SK-N-SH (cell line): ENCODE measurements at regions not wholly inside any gene's neighbourhood (a gene's known extent, or its start where the extent isn't known, plus 50 kb on each side); places are given as distances from the start of the nearest gene placed in this dataset.

Experiments used
- CTCF ChIA-PET: fragments of 300-600, 350-600 bp; formaldehyde crosslinking; extraction: SDS; loops from one replicate; lab custom pipeline; 2021; lab: Yijun Ruan, JAX
- POLR2A ChIA-PET: fragments of 350-600 bp; sonication (Branson Sonifier 250); formaldehyde crosslinking; extraction: SDS; loops from one replicate; lab custom pipeline; 2020; ENCODE audit warnings: antibody characterized with exemption, inconsistent platforms; lab: Yijun Ruan, JAX
- DNase-seq: peaks from one replicate; pipeline ENCODE4 v3.0.0; 2012
- H2AFZ ChIP-seq: fragments of 200-600 bp; sonication (generic); 2 replicates; pipeline ENCODE4 v1.8.1; 2016; ENCODE audit warnings: antibody characterized with exemption, mild to moderate bottlenecking, low read depth
- H3F3A ChIP-seq: fragments of 200-600 bp; sonication (generic); replicated peaks from 2 replicates; pipeline ENCODE3; 2016; ENCODE audit warnings: antibody characterized with exemption, mild to moderate bottlenecking; ENCODE audit not compliant: insufficient read depth
- H3K27ac ChIP-seq, 2 experiments: fragments of 200-500 bp in 1 of 2; fragments of 200-600 bp in 1 of 2; sonication (Bioruptor generic) in 1 of 2; sonication (generic), shearing (Covaris generic) in 1 of 2; 2 replicates each; pipeline versions ENCODE4 v1.5.1 to v1.6.1; 2014 to 2016; ENCODE audit warnings: low read depth in 2 of 2, inconsistent platforms in 1 of 2, low read length in 1 of 2, mild to moderate bottlenecking in 1 of 2, mixed read lengths in 1 of 2
- H3K27me3 ChIP-seq: fragments of 200-600 bp; sonication (generic), shearing (Covaris generic); 2 replicates; pipeline ENCODE4 v1.6.1; 2016; ENCODE audit warnings: mixed run types; ENCODE audit not compliant: insufficient read depth
- H3K36me3 ChIP-seq, 2 experiments: fragments of 200-500 bp in 1 of 2; fragments of 200-600 bp in 1 of 2; sonication (Bioruptor generic) in 1 of 2; sonication (generic) in 1 of 2; replicated peaks in 1 of 2; 2 replicates each; pipeline versions ENCODE3 to v1.5.1; 2014 to 2016; ENCODE audit warnings: low read length in 1 of 2, mild to moderate bottlenecking in 1 of 2; ENCODE audit not compliant: insufficient read depth in 2 of 2, control insufficient read depth in 1 of 2
- H3K4me1 ChIP-seq, 2 experiments: fragments of 200-500 bp in 1 of 2; fragments of 200-600 bp in 1 of 2; sonication (Bioruptor generic) in 1 of 2; sonication (generic), shearing (Covaris generic) in 1 of 2; 2 replicates each; pipeline versions ENCODE4 v1.5.1 to v1.6.1; 2014 to 2016; ENCODE audit warnings: low read depth in 1 of 2, low read length in 1 of 2, mixed run types in 1 of 2; ENCODE audit not compliant: insufficient read depth in 2 of 2, control insufficient read depth in 1 of 2
- H3K4me2 ChIP-seq: fragments of 200-600 bp; sonication (generic), shearing (Covaris generic); 2 replicates; pipeline ENCODE4 v1.6.1; 2017; ENCODE audit warnings: mixed run types
- H3K4me3 ChIP-seq, 2 experiments: fragments of 200-500 bp in 1 of 2; fragments of 200-600 bp in 1 of 2; sonication (Bioruptor generic) in 1 of 2; sonication (generic), shearing (Covaris generic) in 1 of 2; 2 replicates each; pipeline versions ENCODE4 v1.5.1 to v1.8.1; 2014 to 2016; ENCODE audit warnings: low read depth in 2 of 2, inconsistent platforms in 1 of 2, low read length in 1 of 2, mild to moderate bottlenecking in 1 of 2, mixed read lengths in 1 of 2, moderate library complexity in 1 of 2
- H3K79me2 ChIP-seq: fragments of 200-600 bp; sonication (generic); 2 replicates; pipeline ENCODE4 v1.8.1; 2017; ENCODE audit warnings: mild to moderate bottlenecking; ENCODE audit not compliant: insufficient read depth
- H3K9ac ChIP-seq: fragments of 200-600 bp; sonication (generic); 2 replicates; pipeline ENCODE4 v1.6.1; 2017; ENCODE audit warnings: mixed run types
- H3K9me2 ChIP-seq: fragments of 200-600 bp; sonication (generic); 2 replicates; pipeline ENCODE4 v1.6.1; 2017; ENCODE audit warnings: mixed run types
- H3K9me3 ChIP-seq: fragments of 200-600 bp; sonication (generic); 2 replicates; pipeline ENCODE4 v1.6.1; 2017; ENCODE audit warnings: mixed run types, mild to moderate bottlenecking, moderate library complexity
- H4K20me1 ChIP-seq: fragments of 200-600 bp; sonication (generic); 2 replicates; pipeline ENCODE4 v1.6.1; 2017; ENCODE audit warnings: mild to moderate bottlenecking, mixed run types; ENCODE audit not compliant: insufficient read depth
- EP300 ChIP-seq, 2 experiments: IDR thresholded peaks; 2 replicates each; pipeline versions ENCODE4 v1.4.0 to v1.6.1; 2012; ENCODE audit warnings: borderline replicate concordance in 1 of 2, low read depth in 1 of 2, low read length in 1 of 2
- FOSL2 ChIP-seq: IDR thresholded peaks from 2 replicates; pipeline ENCODE4 v1.4.0; 2012; ENCODE audit warnings: low read depth, mild to moderate bottlenecking, moderate library complexity, borderline replicate concordance
- GABPA ChIP-seq: IDR thresholded peaks from 2 replicates; pipeline ENCODE4 v1.4.0; 2012; ENCODE audit warnings: low read depth, mild to moderate bottlenecking
- MEF2A ChIP-seq: IDR thresholded peaks from 2 replicates; pipeline ENCODE4 v1.4.0; 2012; ENCODE audit warnings: low read depth, borderline replicate concordance
- NRF1 ChIP-seq: IDR thresholded peaks from 2 replicates; pipeline ENCODE4 v1.6.1; 2012; ENCODE audit warnings: low read depth, mild to moderate bottlenecking, low read length
- RCOR1 ChIP-seq: fragments of 150-350 bp; IDR thresholded peaks from 2 replicates; pipeline ENCODE4 v1.6.1; 2017; ENCODE audit warnings: antibody characterized with exemption, low read length
- RFX5 ChIP-seq: IDR thresholded peaks from 2 replicates; pipeline ENCODE4 v1.6.1; 2012; ENCODE audit warnings: mild to moderate bottlenecking, improper control_type of control experiment, low read length
- SIN3A ChIP-seq: IDR thresholded peaks from 2 replicates; pipeline ENCODE4 v1.6.1; 2012; ENCODE audit warnings: low read depth, mild to moderate bottlenecking, low read length, moderate library complexity, borderline replicate concordance
- WGBS: methylation state at CpG from one replicate; pipeline ENCODE4 v1.1.6; 2017; ENCODE audit warnings: low lambda C conversion rate; 5-methylcytosine and 5-hydroxymethylcytosine counted together
- TF ChIP-seq, protein P1 (sequence below): IDR thresholded peaks from 2 replicates; pipeline ENCODE4 v1.6.1; 2012; ENCODE audit warnings: mild to moderate bottlenecking, low read depth, low read length, moderate library complexity
- TF ChIP-seq, protein P2 (sequence below): IDR thresholded peaks from 2 replicates; pipeline ENCODE4 v1.4.0; 2012; ENCODE audit warnings: low read depth, borderline replicate concordance
- TF ChIP-seq, protein P3 (sequence below): fragments of 150-350 bp; IDR thresholded peaks from 2 replicates; pipeline ENCODE4 v1.6.1; 2017; ENCODE audit warnings: antibody characterized with exemption, low read length, low read depth, borderline replicate concordance

DNA sequence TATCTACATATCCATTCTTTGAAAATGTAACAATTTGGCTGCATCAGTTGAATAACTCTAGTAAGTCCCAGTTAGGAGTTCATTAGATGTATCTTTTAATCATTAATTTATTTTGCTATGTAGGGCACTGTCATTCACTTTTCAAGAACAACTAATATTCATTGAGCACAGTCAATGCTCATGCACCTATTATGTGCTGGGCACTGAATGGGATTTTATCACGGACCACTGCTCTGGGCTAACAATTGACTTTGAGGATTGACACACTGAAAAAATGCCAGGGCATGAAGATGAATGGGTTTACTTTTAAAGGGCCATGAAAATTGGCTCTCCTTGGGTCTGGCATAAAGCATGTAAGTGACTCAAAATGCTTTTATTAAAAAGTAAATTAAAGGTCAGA, 375.2 kb downstream of the PLPP3 start:
- Histone ChIP-seq H3K4me2 (no peak overlapping the region), H3K27ac (no peak overlapping the region), H3K79me2 (no peaks in the 10 kb centered on the region), H3F3A (no peaks in the 10 kb centered on the region), H3K4me1 (peaks cover 0 to 23% of the 10 kb centered on the region in 2 experiments; a peak in 2 of 4 replicates), H4K20me1 (no peaks in the 10 kb centered on the region), H3K36me3 (no peaks in the 10 kb centered on the region), H3K9me3 (no peaks in the 10 kb centered on the region), H3K4me3 (no peak overlapping the region), H3K9me2 (no peaks in the 10 kb centered on the region), H3K27me3 (no peaks in the 10 kb centered on the region), H2AFZ (no peak overlapping the region), H3K9ac (no peak overlapping the region)
- WGBS = 43% methylated on average over 1 of the region's 1 CpG
- DNase-seq = no peak
- TF ChIP-seq EP300 (IDR thresholded peaks at IDR 0.05; ENCODE audit: borderline replicate concordance in 1 of 2, low read depth in 1 of 2, low read length in 1 of 2) (no peak), GABPA (no peak), RCOR1 (no peak), MEF2A (no peak), FOSL2 (no peak), NRF1 (no peak), SIN3A (no peak), RFX5 (no peak)
- TF ChIP-seq, protein P1, sequence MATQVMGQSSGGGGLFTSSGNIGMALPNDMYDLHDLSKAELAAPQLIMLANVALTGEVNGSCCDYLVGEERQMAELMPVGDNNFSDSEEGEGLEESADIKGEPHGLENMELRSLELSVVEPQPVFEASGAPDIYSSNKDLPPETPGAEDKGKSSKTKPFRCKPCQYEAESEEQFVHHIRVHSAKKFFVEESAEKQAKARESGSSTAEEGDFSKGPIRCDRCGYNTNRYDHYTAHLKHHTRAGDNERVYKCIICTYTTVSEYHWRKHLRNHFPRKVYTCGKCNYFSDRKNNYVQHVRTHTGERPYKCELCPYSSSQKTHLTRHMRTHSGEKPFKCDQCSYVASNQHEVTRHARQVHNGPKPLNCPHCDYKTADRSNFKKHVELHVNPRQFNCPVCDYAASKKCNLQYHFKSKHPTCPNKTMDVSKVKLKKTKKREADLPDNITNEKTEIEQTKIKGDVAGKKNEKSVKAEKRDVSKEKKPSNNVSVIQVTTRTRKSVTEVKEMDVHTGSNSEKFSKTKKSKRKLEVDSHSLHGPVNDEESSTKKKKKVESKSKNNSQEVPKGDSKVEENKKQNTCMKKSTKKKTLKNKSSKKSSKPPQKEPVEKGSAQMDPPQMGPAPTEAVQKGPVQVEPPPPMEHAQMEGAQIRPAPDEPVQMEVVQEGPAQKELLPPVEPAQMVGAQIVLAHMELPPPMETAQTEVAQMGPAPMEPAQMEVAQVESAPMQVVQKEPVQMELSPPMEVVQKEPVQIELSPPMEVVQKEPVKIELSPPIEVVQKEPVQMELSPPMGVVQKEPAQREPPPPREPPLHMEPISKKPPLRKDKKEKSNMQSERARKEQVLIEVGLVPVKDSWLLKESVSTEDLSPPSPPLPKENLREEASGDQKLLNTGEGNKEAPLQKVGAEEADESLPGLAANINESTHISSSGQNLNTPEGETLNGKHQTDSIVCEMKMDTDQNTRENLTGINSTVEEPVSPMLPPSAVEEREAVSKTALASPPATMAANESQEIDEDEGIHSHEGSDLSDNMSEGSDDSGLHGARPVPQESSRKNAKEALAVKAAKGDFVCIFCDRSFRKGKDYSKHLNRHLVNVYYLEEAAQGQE = no peak
- TF ChIP-seq, protein P2, sequence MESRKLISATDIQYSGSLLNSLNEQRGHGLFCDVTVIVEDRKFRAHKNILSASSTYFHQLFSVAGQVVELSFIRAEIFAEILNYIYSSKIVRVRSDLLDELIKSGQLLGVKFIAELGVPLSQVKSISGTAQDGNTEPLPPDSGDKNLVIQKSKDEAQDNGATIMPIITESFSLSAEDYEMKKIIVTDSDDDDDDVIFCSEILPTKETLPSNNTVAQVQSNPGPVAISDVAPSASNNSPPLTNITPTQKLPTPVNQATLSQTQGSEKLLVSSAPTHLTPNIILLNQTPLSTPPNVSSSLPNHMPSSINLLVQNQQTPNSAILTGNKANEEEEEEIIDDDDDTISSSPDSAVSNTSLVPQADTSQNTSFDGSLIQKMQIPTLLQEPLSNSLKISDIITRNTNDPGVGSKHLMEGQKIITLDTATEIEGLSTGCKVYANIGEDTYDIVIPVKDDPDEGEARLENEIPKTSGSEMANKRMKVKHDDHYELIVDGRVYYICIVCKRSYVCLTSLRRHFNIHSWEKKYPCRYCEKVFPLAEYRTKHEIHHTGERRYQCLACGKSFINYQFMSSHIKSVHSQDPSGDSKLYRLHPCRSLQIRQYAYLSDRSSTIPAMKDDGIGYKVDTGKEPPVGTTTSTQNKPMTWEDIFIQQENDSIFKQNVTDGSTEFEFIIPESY = no peak
- TF ChIP-seq, protein P3, sequence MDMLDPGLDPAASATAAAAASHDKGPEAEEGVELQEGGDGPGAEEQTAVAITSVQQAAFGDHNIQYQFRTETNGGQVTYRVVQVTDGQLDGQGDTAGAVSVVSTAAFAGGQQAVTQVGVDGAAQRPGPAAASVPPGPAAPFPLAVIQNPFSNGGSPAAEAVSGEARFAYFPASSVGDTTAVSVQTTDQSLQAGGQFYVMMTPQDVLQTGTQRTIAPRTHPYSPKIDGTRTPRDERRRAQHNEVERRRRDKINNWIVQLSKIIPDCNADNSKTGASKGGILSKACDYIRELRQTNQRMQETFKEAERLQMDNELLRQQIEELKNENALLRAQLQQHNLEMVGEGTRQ = no peak
- ChIA-PET CTCF (no interaction called here), POLR2A (no interaction called here)
